ENCODE measurements at regions not wholly inside any gene's neighbourhood (a gene's known extent, or its start where the extent isn't known, plus 50 kb on each side); places are given as distances from the start of the nearest gene placed in this dataset.

DNA sequence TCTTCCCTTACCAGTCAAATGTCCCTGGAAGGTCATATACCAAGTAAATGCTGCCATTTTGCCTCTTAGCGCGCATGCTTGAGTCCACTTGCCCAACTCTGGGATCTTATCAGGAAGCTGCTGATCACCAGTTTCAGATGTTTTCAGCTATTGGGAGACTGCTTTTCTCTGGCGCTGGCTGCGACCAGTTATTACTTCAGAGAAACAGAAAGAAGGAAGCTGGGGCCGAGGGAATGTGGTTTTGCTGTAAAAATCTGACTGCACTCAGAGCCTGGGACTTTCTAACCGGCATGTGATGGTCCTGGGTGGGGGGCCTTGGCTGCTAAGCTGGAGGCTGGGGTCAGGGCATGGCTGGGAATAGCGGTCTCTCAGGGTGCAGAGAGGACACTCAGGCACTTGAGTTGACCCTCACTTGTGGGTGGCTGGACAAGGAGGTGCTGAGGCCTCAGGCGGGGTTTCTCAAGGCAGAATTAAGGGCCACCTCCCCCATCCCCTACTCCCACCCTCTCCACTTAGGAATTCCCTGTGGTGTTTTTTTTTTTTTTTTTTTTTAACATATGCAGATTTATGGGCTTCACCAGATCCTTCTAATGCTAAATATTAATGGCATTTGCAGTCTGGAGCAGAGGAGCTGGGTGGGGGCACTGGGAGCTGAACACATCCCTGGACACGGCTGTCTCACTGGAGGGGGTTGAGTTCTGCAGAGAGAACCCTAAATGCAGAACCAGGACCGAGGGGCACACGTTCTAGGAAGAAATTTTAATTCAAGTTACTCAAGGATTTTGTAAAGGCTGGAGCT, 145.8 kb downstream of the CYLD start:
- no peak overlapping the region for H3K56ac ChIP-seq (replicated peaks; ENCODE audit: insufficient read length, low read depth, low read length)
- no peaks in the 10 kb centered on the region for H3K27me3 ChIP-seq (replicated peaks in 1 of 4; ENCODE audit: control insufficient read depth in 3 of 4, extremely low read depth in 1 of 4, insufficient read depth in 3 of 4, low read length in 3 of 4)
- H3K23ac ChIP-seq (ENCODE audit: insufficient read length) = no peak overlapping the region
- H3K18ac ChIP-seq (ENCODE audit: extremely low read depth, low read length) = no peak overlapping the region
- H3K4me1 ChIP-seq (replicated peaks in 1 of 4; ENCODE audit: control insufficient read depth in 3 of 4, insufficient read depth in 4 of 4, low read length in 3 of 4) = peaks cover 0 to 2% (median under 1%) of the 10 kb centered on the region in 4 experiments; a peak in 2 of 7 replicates
- FAIRE-seq (no peak), DNase-seq (ENCODE audit: low read depth in 1 of 2, low spot score in 2 of 2) (peak in 1 of 2 experiments; percentile 34)
- H4K5ac ChIP-seq (ENCODE audit: insufficient read length, low read depth, low read length) = no peak overlapping the region
- H2AFZ ChIP-seq (ENCODE audit: low read length) = no peak overlapping the region; the same call in 1 of the 2 replicates
- H3K9ac ChIP-seq (replicated peaks in 1 of 4; ENCODE audit: extremely low read depth in 1 of 4, low read depth in 3 of 4, low read length in 3 of 4) = no peak overlapping the region
- H3K4me2 ChIP-seq (ENCODE audit: insufficient read depth in 1 of 2, low read depth in 2 of 2, low read length in 2 of 2) = no peak overlapping the region
- no peaks in the 10 kb centered on the region for H3K79me1 ChIP-seq (ENCODE audit: low read depth, low read length)
- H3K9me3 ChIP-seq (ENCODE audit: insufficient read depth in 2 of 2, low read depth in 1 of 2, low read length in 1 of 2) = no peaks in the 10 kb centered on the region; a peak in 2 of 4 replicates
- ChIA-PET CTCF (ENCODE audit: partially characterized antibody) (interaction anchor here (0.6 kb wide), 1 partner anchor 248 kb away, joined by 4 read pairs; no protein-coding TSS in a partner anchor), POLR2A (ENCODE audit: partially characterized antibody) (no interaction called here)
- no peak overlapping the region for H3K27ac ChIP-seq (ENCODE audit: low read depth, low read length)
- H4K91ac ChIP-seq (replicated peaks; ENCODE audit: insufficient read length, low read length) = no peak overlapping the region
- H3K79me2 ChIP-seq (ENCODE audit: control insufficient read depth in 1 of 2, insufficient read depth in 2 of 2, low read length in 2 of 2) = no peaks in the 10 kb centered on the region
- H4K8ac ChIP-seq (ENCODE audit: extremely low read depth, insufficient read depth, low read length) = no peak overlapping the region
- no peak overlapping the region for H3K4ac ChIP-seq (replicated peaks; ENCODE audit: insufficient read length, low read depth, low read length)
- H2BK20ac ChIP-seq (ENCODE audit: low read length) = no peak overlapping the region
- H3K14ac ChIP-seq (ENCODE audit: insufficient read length) = no peak overlapping the region
- H3K4me3 ChIP-seq (ENCODE audit: extremely low read depth in 1 of 4, insufficient read depth in 2 of 4, low read depth in 3 of 4, low read length in 4 of 4) = no peak overlapping the region
- H2BK5ac ChIP-seq (ENCODE audit: low read depth, low read length) = no peak overlapping the region
- peaks cover 2% of the 10 kb centered on the region; the same call in 1 of the 2 replicates for H3K23me2 ChIP-seq (ENCODE audit: low read depth, low read length)
- no peaks in the 10 kb centered on the region for H4K20me1 ChIP-seq (replicated peaks in 1 of 2; ENCODE audit: control insufficient read depth in 1 of 2, insufficient read depth in 2 of 2, low read length in 2 of 2)
- H3K36me3 ChIP-seq (ENCODE audit: control insufficient read depth in 2 of 4, insufficient read depth in 4 of 4, low read length in 3 of 4) = no peaks in the 10 kb centered on the region
- no peak overlapping the region for H2BK120ac ChIP-seq (replicated peaks; ENCODE audit: low read depth, low read length)
- H2BK12ac ChIP-seq (ENCODE audit: low read depth, low read length) = no peak overlapping the region
- H2BK15ac ChIP-seq (ENCODE audit: low read length) = no peak overlapping the region
- WGBS, 2 experiments (ENCODE audit: extremely low coverage in 1 of 2, insufficient coverage in 1 of 2, insufficient read length in 1 of 2, insufficient replicate concordance in 2 of 2, low coverage in 1 of 2, low lambda C conversion rate in 2 of 2, missing lambda C conversion rate in 1 of 2) = 85% methylated on average over 11 of the region's 11 CpGs; no CpG with 5 or more reads in 1 of the 2 experiments
- no peak overlapping the region for H2AK5ac ChIP-seq (ENCODE audit: low read depth, low read length)
- TF ChIP-seq PHF8 (conservative IDR thresholded peaks at IDR 0.05; ENCODE audit: low read depth, low read length) (no peak), SP4 (IDR thresholded peaks at IDR 0.05; ENCODE audit: low read length) (no peak), RAD21 (IDR thresholded peaks at IDR 0.05 in 1 of 2, conservative IDR thresholded peaks at IDR 0.05 in 1 of 2; ENCODE audit: low read depth in 2 of 2, low read length in 2 of 2) (no peak), GTF2F1 (IDR thresholded peaks at IDR 0.05; ENCODE audit: borderline replicate concordance, low read depth, low read length) (no peak), FOSL1 (IDR thresholded peaks at IDR 0.05; ENCODE audit: insufficient read depth, low read depth, low read length) (no peak), ASH2L (IDR thresholded peaks at IDR 0.05; ENCODE audit: low read length) (no peak), CBX5 (IDR thresholded peaks at IDR 0.05; ENCODE audit: low read depth, low read length) (no peak), BACH1 (IDR thresholded peaks at IDR 0.05; ENCODE audit: low read length) (no peak), MAX (IDR thresholded peaks at IDR 0.05) (no peak), NANOG (IDR thresholded peaks at IDR 0.05; ENCODE audit: insufficient read depth, low read depth, low read length, poor library complexity, severe bottlenecking) (no peak), BCL11A (IDR thresholded peaks at IDR 0.05; ENCODE audit: low read depth in 2 of 2, low read length in 2 of 2) (no peak), TAF7 (optimal IDR thresholded peaks at IDR 0.05; ENCODE audit: borderline replicate concordance, low read depth, low read length) (no peak)
